ENCODE measurements at regions not wholly inside any gene's neighbourhood (a gene's known extent, or its start where the extent isn't known, plus 50 kb on each side); places are given as distances from the start of the nearest gene placed in this dataset.
"Not testable (repeated sequence)": the region's sequence is repeated elsewhere in the genome, so short reads cannot be mapped to it uniquely, and the experiment has no call there.

- Mint-ChIP-seq H3K36me3 (no peaks in the 10 kb centered on the region), H3K9me3 (no peaks in the 10 kb centered on the region), H3K4me3 (no peak overlapping the region), H3K27me3 (peaks cover 10 to 15% of the 10 kb centered on the region in 2 donors), H3K27ac (no peak overlapping the region), H3K4me1 (peaks cover 3 to 7% (median 5%) of the 10 kb centered on the region in 3 donors)
- no peak overlapping the region for H3K4me3 ChIP-seq (ENCODE audit: low read length)
- H3K27me3 ChIP-seq (ENCODE audit: insufficient read depth, low read length, poor library complexity, severe bottlenecking): no peaks in the 10 kb centered on the region
- POLR2A ChIA-PET: no interaction called here
- no peak overlapping the region for H3K27ac ChIP-seq (ENCODE audit: low read depth, low read length)
- H3K9me3 ChIP-seq (ENCODE audit: low read length): no peaks in the 10 kb centered on the region
- no peak for DNase-seq
- H3K4me1 ChIP-seq (ENCODE audit: insufficient read depth, low read length): no peaks in the 10 kb centered on the region
- CTCF ChIA-PET: interaction anchor here (1.5 to 1.7 kb wide), 2 partner anchors 11 to 15 kb away, joined by 4 to 6 read pairs; no protein-coding TSS in a partner anchor
- H3K36me3 ChIP-seq (ENCODE audit: insufficient read depth, low read length): no peaks in the 10 kb centered on the region
Measured at GRCh38 chr10:29378106-29378505, 89.2 kb downstream of the LYZL1 start.

- Histone ChIP-seq H3K27ac (ENCODE audit: low read depth, low read length) (no peak overlapping the region), H3K36me3 (ENCODE audit: insufficient read depth, low read length) (no peaks in the 10 kb centered on the region), H3K4me3 (ENCODE audit: low read length) (no peak overlapping the region), H3K9me3 (ENCODE audit: low read length) (no peaks in the 10 kb centered on the region), H3K4me1 (ENCODE audit: insufficient read depth, low read length) (no peaks in the 10 kb centered on the region), H3K27me3 (ENCODE audit: insufficient read depth, low read length, poor library complexity, severe bottlenecking) (no peaks in the 10 kb centered on the region)
- Mint-ChIP-seq H3K4me3 (no peak overlapping the region), H3K9me3 (no peaks in the 10 kb centered on the region), H3K4me1 (peaks cover 3 to 7% (median 5%) of the 10 kb centered on the region in 3 donors), H3K27ac (no peak overlapping the region), H3K27me3 (peaks cover 12 to 20% of the 10 kb centered on the region in 2 donors), H3K36me3 (no peaks in the 10 kb centered on the region)
- ChIA-PET CTCF (interaction anchor here (1.5 to 1.7 kb wide), 2 partner anchors 10 to 14 kb away, joined by 4 to 6 read pairs; no protein-coding TSS in a partner anchor), POLR2A (no interaction called here)
- DNase-seq: no peak
Measured at GRCh38 chr10:29379208-29379607, 90.3 kb downstream of the LYZL1 start.

GRCh38 chr10:29379777-29380598, 91.1 kb downstream of the LYZL1 start:
- DNase-seq; H3K27me3 ChIP-seq (ENCODE audit: insufficient read depth, low read length, poor library complexity, severe bottlenecking): not testable (repeated sequence)

GRCh38 chr10:29380599-29381511, 92.0 kb downstream of the LYZL1 start:
- H3K4me3 Mint-ChIP-seq; H3K27ac Mint-ChIP-seq; CTCF ChIA-PET; H3K36me3 ChIP-seq (ENCODE audit: insufficient read depth, low read length); H3K27ac ChIP-seq (ENCODE audit: low read depth, low read length); H3K36me3 Mint-ChIP-seq; H3K4me1 Mint-ChIP-seq; DNase-seq; H3K4me1 ChIP-seq (ENCODE audit: insufficient read depth, low read length); H3K9me3 Mint-ChIP-seq; H3K27me3 ChIP-seq (ENCODE audit: insufficient read depth, low read length, poor library complexity, severe bottlenecking); POLR2A ChIA-PET; H3K4me3 ChIP-seq (ENCODE audit: low read length); H3K9me3 ChIP-seq (ENCODE audit: low read length): not testable (repeated sequence)
- peaks cover 17 to 24% of the 10 kb centered on the region in 2 donors for H3K27me3 Mint-ChIP-seq

More at GRCh38 chr10:29379777-29380598, 91.1 kb downstream of the LYZL1 start:
- POLR2A ChIA-PET; H3K4me3 Mint-ChIP-seq; H3K4me1 ChIP-seq (ENCODE audit: insufficient read depth, low read length); H3K27ac ChIP-seq (ENCODE audit: low read depth, low read length); H3K9me3 ChIP-seq (ENCODE audit: low read length); H3K4me1 Mint-ChIP-seq; H3K4me3 ChIP-seq (ENCODE audit: low read length); H3K9me3 Mint-ChIP-seq; H3K36me3 Mint-ChIP-seq; H3K36me3 ChIP-seq (ENCODE audit: insufficient read depth, low read length): not testable (repeated sequence)
- CTCF ChIA-PET: interaction anchor here (1.7 kb wide), 1 partner anchor 13 kb away, joined by 6 read pairs; no protein-coding TSS in a partner anchor
- Mint-ChIP-seq H3K27ac (peak overlapping the region in 1 of 8 donors; percentile 2), H3K27me3 (peaks cover 12 to 24% of the 10 kb centered on the region in 2 donors)

GRCh38 chr10:29386342-29386999, 97.6 kb downstream of the LYZL1 start:
- H3K27ac Mint-ChIP-seq: no peak overlapping the region
- Histone ChIP-seq H3K27ac (ENCODE audit: low read depth, low read length) (no peak overlapping the region), H3K36me3 (ENCODE audit: insufficient read depth, low read length) (no peaks in the 10 kb centered on the region), H3K27me3 (ENCODE audit: insufficient read depth, low read length, poor library complexity, severe bottlenecking) (no peaks in the 10 kb centered on the region), H3K4me1 (ENCODE audit: insufficient read depth, low read length) (no peaks in the 10 kb centered on the region), H3K9me3 (ENCODE audit: low read length) (no peaks in the 10 kb centered on the region), H3K4me3 (ENCODE audit: low read length) (no peak overlapping the region)
- H3K36me3 Mint-ChIP-seq: no peaks in the 10 kb centered on the region
- POLR2A ChIA-PET: no interaction called here
- CTCF ChIA-PET: interaction anchor here (0.7 to 2.2 kb wide), 9 partner anchors 9 to 110 kb away, joined by 3 to 8 read pairs (median 4); no protein-coding TSS in a partner anchor
- peaks cover 12 to 29% of the 10 kb centered on the region in 2 donors for H3K27me3 Mint-ChIP-seq
- peak in 2 of 5 donors; percentile 26 to 35 for DNase-seq
- no peak overlapping the region for H3K4me3 Mint-ChIP-seq
- no peaks in the 10 kb centered on the region for H3K9me3 Mint-ChIP-seq
- H3K4me1 Mint-ChIP-seq: peaks cover 3 to 6% (median 4%) of the 10 kb centered on the region in 3 donors

- H3K9me3 ChIP-seq (ENCODE audit: low read length): no peaks in the 10 kb centered on the region
- H3K36me3 ChIP-seq (ENCODE audit: insufficient read depth, low read length): no peaks in the 10 kb centered on the region
- peaks cover 12 to 29% of the 10 kb centered on the region in 2 donors for H3K27me3 Mint-ChIP-seq
- no peaks in the 10 kb centered on the region for H3K9me3 Mint-ChIP-seq
- no peaks in the 10 kb centered on the region for H3K36me3 Mint-ChIP-seq
- no peak overlapping the region for H3K4me3 ChIP-seq (ENCODE audit: low read length)
- no peaks in the 10 kb centered on the region for H3K27me3 ChIP-seq (ENCODE audit: insufficient read depth, low read length, poor library complexity, severe bottlenecking)
- peaks cover 3 to 6% (median 4%) of the 10 kb centered on the region in 3 donors for H3K4me1 Mint-ChIP-seq
- H3K27ac ChIP-seq (ENCODE audit: low read depth, low read length): no peak overlapping the region
- no peaks in the 10 kb centered on the region for H3K4me1 ChIP-seq (ENCODE audit: insufficient read depth, low read length)
- DNase-seq: no peak
- no peak overlapping the region for H3K27ac Mint-ChIP-seq
- POLR2A ChIA-PET: no interaction called here
- H3K4me3 Mint-ChIP-seq: no peak overlapping the region
- CTCF ChIA-PET: interaction anchor here (0.8 to 2.2 kb wide), 4 partner anchors 8 to 110 kb away, joined by 3 to 8 read pairs (median 5); no protein-coding TSS in a partner anchor
Measured at GRCh38 chr10:29387269-29387668, 98.4 kb downstream of the LYZL1 start.

- H3K4me3 ChIP-seq (ENCODE audit: low read length); POLR2A ChIA-PET; H3K4me3 Mint-ChIP-seq; H3K36me3 ChIP-seq (ENCODE audit: insufficient read depth, low read length); H3K9me3 ChIP-seq (ENCODE audit: low read length); H3K9me3 Mint-ChIP-seq; H3K27ac ChIP-seq (ENCODE audit: low read depth, low read length); H3K4me1 Mint-ChIP-seq; H3K36me3 Mint-ChIP-seq; H3K27me3 ChIP-seq (ENCODE audit: insufficient read depth, low read length, poor library complexity, severe bottlenecking); H3K4me1 ChIP-seq (ENCODE audit: insufficient read depth, low read length); DNase-seq; H3K27ac Mint-ChIP-seq: not testable (repeated sequence)
- CTCF ChIA-PET: interaction anchor here (2.0 kb wide), 1 partner anchor 10 kb away, joined by 4 read pairs; no protein-coding TSS in a partner anchor
- peaks cover 8 to 28% of the 10 kb centered on the region in 2 donors for H3K27me3 Mint-ChIP-seq
Measured at GRCh38 chr10:29388112-29388511, 99.2 kb downstream of the LYZL1 start.
